ENCODE measurements at regions not wholly inside any gene's neighbourhood (a gene's known extent, or its start where the extent isn't known, plus 50 kb on each side); places are given as distances from the start of the nearest gene placed in this dataset.

GRCh38 chr4:147207911-147208310 lies 262.2 kb upstream of the TTC29 start:
- TF ChIP-seq CTCF (IDR thresholded peaks at IDR 0.05; ENCODE audit: low read length, missing control alignments), result no peak
- no peak for DNase-seq (ENCODE audit: low read depth)
- H3K4me3 ChIP-seq (replicated peaks; ENCODE audit: low read depth, low read length), result no peak overlapping the region

- no peak overlapping the region for H3K4me3 ChIP-seq (replicated peaks; ENCODE audit: low read depth, low read length)
- no peak for TF ChIP-seq CTCF (IDR thresholded peaks at IDR 0.05; ENCODE audit: low read length, missing control alignments)
- DNase-seq (ENCODE audit: low read depth), result no peak
Observed at GRCh38 chr4:147217655-147218054, 263.2 kb upstream of the EDNRA start.

GRCh38 chr4:147219145-147219544 lies 261.8 kb upstream of the EDNRA start:
- no peak for DNase-seq (ENCODE audit: low read depth)
- no peak for TF ChIP-seq CTCF (IDR thresholded peaks at IDR 0.05; ENCODE audit: low read length, missing control alignments)
- H3K4me3 ChIP-seq (replicated peaks; ENCODE audit: low read depth, low read length), result no peak overlapping the region

- TF ChIP-seq CTCF (IDR thresholded peaks at IDR 0.05; ENCODE audit: low read length, missing control alignments), result no peak
- peak; percentile 5 for DNase-seq (ENCODE audit: low read depth)
- H3K4me3 ChIP-seq (replicated peaks; ENCODE audit: low read depth, low read length), result no peak overlapping the region
Observed at GRCh38 chr4:147220833-147221232, 260.1 kb upstream of the EDNRA start.

- TF ChIP-seq CTCF (IDR thresholded peaks at IDR 0.05; ENCODE audit: low read length, missing control alignments), result no peak
- no peak for DNase-seq (ENCODE audit: low read depth)
- H3K4me3 ChIP-seq (replicated peaks; ENCODE audit: low read depth, low read length), result no peak overlapping the region
Observed at GRCh38 chr4:147222906-147223305, 258.0 kb upstream of the EDNRA start.

- DNase-seq (ENCODE audit: low read depth), result no peak
- no peak overlapping the region for H3K4me3 ChIP-seq (replicated peaks; ENCODE audit: low read depth, low read length)
- no peak for TF ChIP-seq CTCF (IDR thresholded peaks at IDR 0.05; ENCODE audit: low read length, missing control alignments)
Observed at GRCh38 chr4:147223576-147223975, 257.3 kb upstream of the EDNRA start.

GRCh38 chr4:147236806-147237205 lies 244.1 kb upstream of the EDNRA start:
- peak; percentile 37 for DNase-seq (ENCODE audit: low read depth)
- no peak overlapping the region for H3K4me3 ChIP-seq (replicated peaks; ENCODE audit: low read depth, low read length)
- TF ChIP-seq CTCF (IDR thresholded peaks at IDR 0.05; ENCODE audit: low read length, missing control alignments), result no peak
